Esophagus squamous epithelium (tissue), 4 donors: ENCODE measurements at regions not wholly inside any gene's neighbourhood (a gene's known extent, or its start where the extent isn't known, plus 50 kb on each side); places are given as distances from the start of the nearest gene placed in this dataset.

Experiments used
- CTCF ChIP-seq, 6 experiments: fragments of 450-650 bp in 4 of 6; fragments of 200-600 bp in 2 of 6; sonication (generic) in 2 of 6; IDR thresholded peaks; one replicate each; pipeline ENCODE4 v1.5.1; 2016 to 2019; ENCODE audit warnings: antibody characterized with exemption in 6 of 6, mild to moderate bottlenecking in 4 of 6, moderate library complexity in 4 of 6
- POLR2A ChIP-seq, 4 donors: fragments of 450-650 bp; IDR thresholded peaks; one replicate each; pipeline ENCODE4 v1.6.1; 2017; ENCODE audit warnings: antibody characterized with exemption in 4 of 4, mild to moderate bottlenecking in 4 of 4, moderate library complexity in 3 of 4

- TF ChIP-seq POLR2A (IDR thresholded peaks at IDR 0.05) (no peak), CTCF (IDR thresholded peaks at IDR 0.05) (no peak)
Observed at GRCh38 chr4:17385403-17385802, 126.5 kb downstream of the QDPR start.
